Neural cell (in vitro differentiated cells): ENCODE measurements at regions not wholly inside any gene's neighbourhood (a gene's known extent, or its start where the extent isn't known, plus 50 kb on each side); places are given as distances from the start of the nearest gene placed in this dataset.

ENCODE experiments used
- H2AFZ ChIP-seq: fragments of 200-600, 300-800 bp; sonication (generic), shearing (Covaris generic); 2 replicates; pipeline ENCODE4 v1.6.0; 2014; ENCODE audit warnings: low read depth, mild to moderate bottlenecking, antibody characterized with exemption, low read length, moderate library complexity
- H3F3A ChIP-seq: fragments of 200-600 bp; shearing (Covaris generic); 2 replicates; pipeline ENCODE4 v1.6.1; 2016; ENCODE audit warnings: mild to moderate bottlenecking, moderate library complexity, mixed read lengths, antibody characterized with exemption, low read length; ENCODE audit not compliant: insufficient read depth, poor library complexity, severe bottlenecking
- H3K27ac ChIP-seq: fragments of 200-600, 300-800 bp; sonication (generic), shearing (Covaris generic); 2 replicates; pipeline ENCODE4 v1.5.1; 2014; ENCODE audit warnings: mild to moderate bottlenecking, low read length, moderate library complexity
- H3K27me3 ChIP-seq: fragments of 300-800, 200-600 bp; sonication (generic), shearing (Covaris generic); 2 replicates; pipeline ENCODE4 v1.6.0; 2014; ENCODE audit warnings: mild to moderate bottlenecking, low read depth, low read length, moderate library complexity; ENCODE audit not compliant: insufficient read depth
- H3K36me3 ChIP-seq: fragments of 300-800, 200-600 bp; sonication (generic), shearing (Covaris generic); 2 replicates; pipeline ENCODE4 v1.5.1; 2014; ENCODE audit warnings: mild to moderate bottlenecking, antibody characterized with exemption, low read length, moderate library complexity; ENCODE audit not compliant: insufficient read depth
- H3K4me2 ChIP-seq: fragments of 300-800, 200-600 bp; sonication (generic), shearing (Covaris generic); 2 replicates; pipeline ENCODE4 v1.6.0; 2014; ENCODE audit warnings: mild to moderate bottlenecking, low read length
- H3K4me3 ChIP-seq: fragments of 300-800, 200-600 bp; sonication (generic), shearing (Covaris generic); 2 replicates; pipeline ENCODE4 v1.5.1; 2014; ENCODE audit warnings: mild to moderate bottlenecking, low read length, moderate library complexity
- H3K79me2 ChIP-seq: fragments of 200-600 bp; shearing (Covaris generic); replicated peaks from 2 replicates; pipeline ENCODE4 v1.6.0; 2014; ENCODE audit warnings: mild to moderate bottlenecking, low read length, moderate library complexity; ENCODE audit not compliant: insufficient read depth
- H3K9ac ChIP-seq: fragments of 300-800, 200-600 bp; sonication (generic), shearing (Covaris generic); 2 replicates; pipeline ENCODE4 v1.6.1; 2016; ENCODE audit warnings: mild to moderate bottlenecking, low read length, mixed read lengths
- H3K9me2 ChIP-seq: fragments of 200-600 bp; shearing (Covaris generic); 2 replicates; pipeline ENCODE4 v1.6.1; 2016; ENCODE audit warnings: mild to moderate bottlenecking, low read length, mixed read lengths; ENCODE audit not compliant: insufficient read depth
- H3K9me3 ChIP-seq: fragments of 200-600, 300-800 bp; sonication (generic), shearing (Covaris generic); 2 replicates; pipeline ENCODE4 v1.6.1; 2016; ENCODE audit warnings: mild to moderate bottlenecking, mixed run types, low read length, moderate library complexity, mixed read lengths
- H4K20me1 ChIP-seq: fragments of 200-600 bp; shearing (Covaris generic); 2 replicates; pipeline ENCODE4 v1.6.1; 2016; ENCODE audit warnings: mild to moderate bottlenecking, mixed run types; ENCODE audit not compliant: insufficient read depth
- CTCF ChIP-seq: fragments of 450-650 bp; IDR thresholded peaks from 2 replicates; pipeline ENCODE4 v1.5.1; 2014; ENCODE audit warnings: antibody characterized with exemption, mild to moderate bottlenecking, moderate library complexity; ENCODE audit not compliant: poor library complexity, severe bottlenecking
- EP300 ChIP-seq: fragments of 450-650 bp; conservative IDR thresholded peaks from 2 replicates; pipeline ENCODE4 v1.6.1; 2014; ENCODE audit warnings: antibody characterized with exemption, mild to moderate bottlenecking, moderate library complexity; ENCODE audit not compliant: poor library complexity, severe bottlenecking
- EZH2 ChIP-seq: fragments of 200-600, 300-800 bp; shearing (Covaris generic), sonication (generic); IDR thresholded peaks from 2 replicates; pipeline ENCODE4 v1.6.1; 2014; ENCODE audit warnings: antibody characterized with exemption, low read length, borderline replicate concordance, mild to moderate bottlenecking; ENCODE audit not compliant: insufficient read depth, poor library complexity, severe bottlenecking
- MXI1 ChIP-seq: fragments of 450-650 bp; conservative IDR thresholded peaks from 2 replicates; pipeline ENCODE4 v1.6.1; 2014; ENCODE audit warnings: antibody characterized with exemption, mild to moderate bottlenecking; ENCODE audit not compliant: poor library complexity, severe bottlenecking
- POLR2AphosphoS5 ChIP-seq: IDR thresholded peaks from 2 replicates; pipeline ENCODE4 v1.6.1; 2012
- RAD21 ChIP-seq: fragments of 450-650 bp; conservative IDR thresholded peaks from 2 replicates; pipeline ENCODE4 v1.6.1; 2014; ENCODE audit warnings: antibody characterized with exemption, mild to moderate bottlenecking, moderate library complexity
- REST ChIP-seq: IDR thresholded peaks from 2 replicates; pipeline ENCODE4 v1.6.1; 2012; ENCODE audit warnings: borderline replicate concordance
- SMC3 ChIP-seq: fragments of 450-650 bp; conservative IDR thresholded peaks from 2 replicates; pipeline ENCODE4 v1.6.1; 2014; ENCODE audit warnings: antibody characterized with exemption, mild to moderate bottlenecking, moderate library complexity; ENCODE audit not compliant: poor library complexity
- TAF1 ChIP-seq: IDR thresholded peaks from 2 replicates; pipeline ENCODE4 v1.6.1; 2012; ENCODE audit warnings: low read depth

GRCh38 chr2:341017-341542, 53.2 kb upstream of the ALKAL2 start:
- no peak overlapping the region for H2AFZ ChIP-seq
- H4K20me1 ChIP-seq: no peaks in the 10 kb centered on the region
- TF ChIP-seq RAD21 (no peak), EZH2 (no peak), EP300 (no peak), MXI1 (no peak), CTCF (no peak), REST (no peak), POLR2AphosphoS5 (no peak), TAF1 (no peak), SMC3 (no peak)

More at GRCh38 chr2:341017-341542, 53.2 kb upstream of the ALKAL2 start:
- H3K9me3 ChIP-seq: peaks cover 8% of the 10 kb centered on the region
- no peak overlapping the region for H3K9ac ChIP-seq
- H3K27ac ChIP-seq: no peak overlapping the region
- H3K27me3 ChIP-seq: no peaks in the 10 kb centered on the region
- H3K4me3 ChIP-seq: no peak overlapping the region
- H3K9me2 ChIP-seq: no peaks in the 10 kb centered on the region
- no peaks in the 10 kb centered on the region for H3K36me3 ChIP-seq
- H3F3A ChIP-seq: no peaks in the 10 kb centered on the region
- H3K4me2 ChIP-seq: no peak overlapping the region
- no peaks in the 10 kb centered on the region for H3K79me2 ChIP-seq
